ENCODE measurements at regions not wholly inside any gene's neighbourhood (a gene's known extent, or its start where the extent isn't known, plus 50 kb on each side); places are given as distances from the start of the nearest gene placed in this dataset.

DNA sequence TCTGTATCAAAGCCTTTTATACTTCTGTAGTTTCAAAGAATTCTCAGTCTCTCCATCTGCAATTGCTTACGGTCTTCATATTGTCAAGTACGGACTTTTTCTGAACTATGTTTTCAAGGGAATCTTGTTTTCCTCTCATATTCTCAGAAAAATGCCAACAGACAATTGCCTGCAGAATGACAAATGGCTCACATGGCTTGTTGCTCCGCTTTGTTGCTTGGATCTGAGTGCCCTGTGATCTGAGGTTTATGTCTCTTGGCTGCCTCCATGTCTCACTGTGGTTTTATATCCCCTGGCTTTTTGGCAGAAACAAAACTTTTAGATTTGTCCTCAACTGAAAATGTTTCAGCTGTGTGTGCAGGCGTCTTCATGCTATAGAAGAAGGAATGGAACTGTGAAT, 285.4 kb upstream of the CHD6 start (continued):
- TF ChIP-seq SKIL (IDR thresholded peaks at IDR 0.05; ENCODE audit: low read depth, poor library complexity, severe bottlenecking) (no peak), NFYB (IDR thresholded peaks at IDR 0.05; ENCODE audit: insufficient read depth, low read depth, low read length) (no peak), ASH2L (IDR thresholded peaks at IDR 0.05; ENCODE audit: borderline replicate concordance, low read depth) (no peak)

- ATAC-seq (no peak), FAIRE-seq (no peak), DNase-seq (ENCODE audit: low read depth, low spot score) (no peak)
- ChIA-PET SMC1A (ENCODE audit: uncharacterized antibody, unreplicated experiment) (interaction anchor here (1.7 kb wide), 1 partner anchor 15 kb away, joined by 5 read pairs; no protein-coding TSS in a partner anchor), RAD21 (ENCODE audit: unreplicated experiment) (no interaction called here), POLR2A (no interaction called here), CTCF (no interaction called here)
- no TSS peak for BruUV-seq (replicated peaks)
- Histone ChIP-seq H3K36me3 (ENCODE audit: control insufficient read depth in 2 of 2, insufficient read depth in 2 of 2, low read length in 1 of 2) (no peaks in the 10 kb centered on the region), H3K9ac (ENCODE audit: control insufficient read depth, insufficient read depth, low read length) (no peak overlapping the region), H3K4me2 (ENCODE audit: control insufficient read depth, insufficient read depth) (no peak overlapping the region), H4K20me1 (ENCODE audit: control insufficient read depth, insufficient read depth) (no peaks in the 10 kb centered on the region), H3K9me3 (replicated peaks; ENCODE audit: control insufficient read depth, insufficient read depth, low read length) (no peaks in the 10 kb centered on the region), H2AFZ (ENCODE audit: control insufficient read depth, low read depth, low read length) (no peak overlapping the region), H3K27me3 (replicated peaks in 1 of 2; ENCODE audit: control insufficient read depth in 2 of 2, insufficient read depth in 2 of 2, low read length in 1 of 2) (no peaks in the 10 kb centered on the region; a peak in 1 of 4 replicates), H3K27ac (ENCODE audit: control insufficient read depth, insufficient read depth) (no peak overlapping the region), H3K4me3 (no peak overlapping the region), H3K79me2 (ENCODE audit: control insufficient read depth, insufficient read depth, low read length) (no peaks in the 10 kb centered on the region), H3K4me1 (ENCODE audit: control insufficient read depth, insufficient read depth, low read length) (no peaks in the 10 kb centered on the region)
- WGBS (ENCODE audit: insufficient coverage, insufficient replicate concordance, low lambda C conversion rate, missing lambda C conversion rate), result 10% methylated on average over 4 of the region's 4 CpGs
- in situ Hi-C loops (cut with MboI) (no loop called here), intact Hi-C loops (cut with micrococcal nuclease; ENCODE audit: unreplicated experiment) (no loop called here)
- TF ChIP-seq, protein P1, sequence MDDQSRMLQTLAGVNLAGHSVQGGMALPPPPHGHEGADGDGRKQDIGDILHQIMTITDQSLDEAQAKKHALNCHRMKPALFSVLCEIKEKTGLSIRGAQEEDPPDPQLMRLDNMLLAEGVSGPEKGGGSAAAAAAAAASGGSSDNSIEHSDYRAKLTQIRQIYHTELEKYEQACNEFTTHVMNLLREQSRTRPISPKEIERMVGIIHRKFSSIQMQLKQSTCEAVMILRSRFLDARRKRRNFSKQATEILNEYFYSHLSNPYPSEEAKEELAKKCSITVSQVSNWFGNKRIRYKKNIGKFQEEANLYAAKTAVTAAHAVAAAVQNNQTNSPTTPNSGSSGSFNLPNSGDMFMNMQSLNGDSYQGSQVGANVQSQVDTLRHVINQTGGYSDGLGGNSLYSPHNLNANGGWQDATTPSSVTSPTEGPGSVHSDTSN (IDR thresholded peaks at IDR 0.05; ENCODE audit: insufficient replicate concordance, low read depth, low read length), result no peak
- TF ChIP-seq SMARCA5 (IDR thresholded peaks at IDR 0.05), result no peak
- TF ChIP-seq, protein P2, sequence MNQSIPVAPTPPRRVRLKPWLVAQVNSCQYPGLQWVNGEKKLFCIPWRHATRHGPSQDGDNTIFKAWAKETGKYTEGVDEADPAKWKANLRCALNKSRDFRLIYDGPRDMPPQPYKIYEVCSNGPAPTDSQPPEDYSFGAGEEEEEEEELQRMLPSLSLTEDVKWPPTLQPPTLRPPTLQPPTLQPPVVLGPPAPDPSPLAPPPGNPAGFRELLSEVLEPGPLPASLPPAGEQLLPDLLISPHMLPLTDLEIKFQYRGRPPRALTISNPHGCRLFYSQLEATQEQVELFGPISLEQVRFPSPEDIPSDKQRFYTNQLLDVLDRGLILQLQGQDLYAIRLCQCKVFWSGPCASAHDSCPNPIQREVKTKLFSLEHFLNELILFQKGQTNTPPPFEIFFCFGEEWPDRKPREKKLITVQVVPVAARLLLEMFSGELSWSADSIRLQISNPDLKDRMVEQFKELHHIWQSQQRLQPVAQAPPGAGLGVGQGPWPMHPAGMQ (IDR thresholded peaks at IDR 0.05; ENCODE audit: borderline replicate concordance), result no peak
- no peak for TF ChIP-seq EGR1 (IDR thresholded peaks at IDR 0.05; ENCODE audit: borderline replicate concordance in 1 of 2, low read depth in 2 of 2, low read length in 2 of 2)
- TF ChIP-seq SIX5 (IDR thresholded peaks at IDR 0.05; ENCODE audit: low read depth, low read length, severe bottlenecking), result no peak
- TF ChIP-seq CREB1 (IDR thresholded peaks at IDR 0.05; ENCODE audit: low read depth), result no peak
- no peak for TF ChIP-seq EP300 (IDR thresholded peaks at IDR 0.05; ENCODE audit: borderline replicate concordance in 1 of 2, control insufficient read depth in 1 of 2, low read depth in 2 of 2, low read length in 2 of 2)
- TF ChIP-seq SKIL (IDR thresholded peaks at IDR 0.05; ENCODE audit: low read depth, poor library complexity, severe bottlenecking), result no peak
These were observed 284.2 kb upstream of the CHD6 start for GRCh38 chr20:41902346-41902745.
